ENCODE measurements at regions not wholly inside any gene's neighbourhood (a gene's known extent, or its start where the extent isn't known, plus 50 kb on each side); places are given as distances from the start of the nearest gene placed in this dataset.
"Not testable (repeated sequence)": the region's sequence is repeated elsewhere in the genome, so short reads cannot be mapped to it uniquely, and the experiment has no call there.

- not testable (repeated sequence) for DNase-seq
Measured at GRCh38 chr15:30845536-30845935, 58.2 kb upstream of the FAN1 start.

All from T-helper 1 cell (primary cell).